Skeletal muscle satellite cell (primary cell): ENCODE measurements at regions not wholly inside any gene's neighbourhood (a gene's known extent, or its start where the extent isn't known, plus 50 kb on each side); places are given as distances from the start of the nearest gene placed in this dataset.

Source experiments
- H3K27me3 ChIP-seq: 2 replicates; pipeline ENCODE4 v1.7.0; 2013; ENCODE audit warnings: low read length; ENCODE audit not compliant: control insufficient read depth, insufficient read depth
- H3K36me3 ChIP-seq: 2 replicates; pipeline ENCODE4 v1.7.0; 2013; ENCODE audit warnings: mild to moderate bottlenecking, control low read depth, low read length; ENCODE audit not compliant: insufficient read depth
- H3K4me1 ChIP-seq: 2 replicates; pipeline ENCODE4 v1.7.0; 2013; ENCODE audit warnings: low read length; ENCODE audit not compliant: control insufficient read depth, insufficient read depth
- H3K4me2 ChIP-seq: 2 replicates; pipeline ENCODE4 v1.7.0; 2013; ENCODE audit warnings: mild to moderate bottlenecking, low read length
- H3K4me3 ChIP-seq: 2 replicates; pipeline ENCODE4 v1.7.0; 2013; ENCODE audit warnings: low read length
- H3K9ac ChIP-seq: 2 replicates; pipeline ENCODE4 v1.7.0; 2013; ENCODE audit warnings: mild to moderate bottlenecking, low read depth, low read length, moderate library complexity
- H3K9me3 ChIP-seq: replicated peaks from 2 replicates; pipeline ENCODE4 v1.7.0; 2013; ENCODE audit warnings: mild to moderate bottlenecking, control low read depth, low read length

DNA sequence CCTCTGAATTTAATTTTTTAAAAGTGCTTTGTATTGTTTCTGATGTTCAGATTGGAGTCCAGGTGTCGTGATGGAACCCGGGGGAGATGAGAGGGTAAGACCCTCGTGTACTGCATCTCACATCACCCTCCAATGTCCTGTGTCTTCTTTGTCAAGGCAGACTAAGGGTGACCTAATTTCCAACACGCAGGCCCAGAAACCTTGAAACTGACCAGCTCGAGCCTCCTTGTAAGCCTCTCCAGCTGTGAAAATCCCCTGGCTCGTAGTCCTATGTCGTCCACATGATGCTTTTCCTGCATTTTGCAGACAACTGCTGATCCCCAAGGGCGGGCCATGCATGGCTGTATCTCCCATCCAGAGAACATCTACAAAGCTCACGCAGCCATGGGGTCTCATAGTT lies 220.2 kb downstream of the ARHGAP12 start:
- H3K27me3 ChIP-seq, result no peaks in the 10 kb centered on the region
- no peak overlapping the region for H3K4me2 ChIP-seq
- no peaks in the 10 kb centered on the region for H3K36me3 ChIP-seq
- peaks cover 21% of the 10 kb centered on the region for H3K4me1 ChIP-seq
- H3K4me3 ChIP-seq, result no peak overlapping the region
- peaks cover 7% of the 10 kb centered on the region for H3K9me3 ChIP-seq
- H3K9ac ChIP-seq, result no peak overlapping the region

DNA sequence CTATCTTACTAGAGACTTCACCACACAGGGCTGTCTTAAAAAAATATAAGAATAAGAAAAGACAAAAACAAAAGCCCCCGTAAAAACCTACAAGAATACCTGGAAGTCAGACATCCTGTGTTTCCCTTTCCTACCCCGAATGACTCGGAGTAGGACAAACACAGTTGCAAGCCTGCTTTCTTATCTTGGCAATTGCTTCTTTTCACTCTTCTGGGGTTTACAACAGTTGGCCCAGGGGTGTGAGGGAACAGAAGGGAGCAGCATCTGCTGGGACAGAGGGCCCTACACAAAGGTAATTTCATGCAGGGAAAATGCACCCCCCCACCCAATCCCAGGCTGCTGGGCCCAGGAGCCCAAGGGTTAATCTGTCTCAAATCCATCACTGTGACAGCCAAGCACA lies 220.6 kb downstream of the ARHGAP12 start:
- peak overlapping the region; percentile 61 for H3K9ac ChIP-seq
- no peaks in the 10 kb centered on the region for H3K27me3 ChIP-seq
- no peaks in the 10 kb centered on the region for H3K36me3 ChIP-seq
- H3K4me3 ChIP-seq, result peak overlapping the region; percentile 21
- H3K4me2 ChIP-seq, result peak overlapping the region; percentile 72
- peaks cover 21% of the 10 kb centered on the region for H3K4me1 ChIP-seq
- peaks cover 7% of the 10 kb centered on the region for H3K9me3 ChIP-seq

GRCh38 chr10:31707093-31708039 lies 221.3 kb downstream of the ARHGAP12 start:
- Histone ChIP-seq H3K4me2 (peak overlapping the region; percentile 72), H3K4me1 (peaks cover 21% of the 10 kb centered on the region), H3K9ac (peak overlapping the region; percentile 61), H3K36me3 (no peaks in the 10 kb centered on the region), H3K9me3 (peaks cover 7% of the 10 kb centered on the region), H3K27me3 (no peaks in the 10 kb centered on the region), H3K4me3 (peak overlapping the region; percentile 21)

DNA sequence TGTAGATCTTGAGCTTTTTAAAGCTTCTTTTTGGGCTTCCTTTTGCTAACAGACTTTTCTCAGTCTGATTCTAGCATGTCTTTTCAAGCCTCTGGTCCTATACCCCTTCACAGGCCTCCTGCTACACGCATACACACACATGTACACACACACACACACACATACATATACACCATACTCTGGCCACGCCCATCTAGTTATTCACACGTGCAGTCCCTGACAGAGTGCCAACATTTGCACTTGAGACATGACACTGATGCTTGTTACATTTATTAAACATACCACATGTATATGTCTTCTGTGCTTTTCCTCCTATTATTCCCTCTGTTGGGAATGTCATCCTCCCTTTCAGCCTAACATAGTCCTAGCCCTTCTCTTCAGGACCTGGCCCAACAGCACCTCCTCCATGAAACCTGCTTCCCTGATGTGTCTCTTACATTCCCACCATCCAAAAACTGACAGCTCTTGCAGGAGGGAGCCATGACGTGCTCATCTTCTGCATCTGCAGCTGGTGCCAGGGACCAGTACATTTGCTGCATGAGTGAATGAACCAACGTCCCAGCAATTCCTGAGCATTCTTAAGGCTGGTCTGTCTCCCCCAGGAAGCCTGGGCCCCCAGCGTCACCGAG lies 222.1 kb downstream of the ARHGAP12 start:
- Histone ChIP-seq H3K4me1 (peaks cover 21% of the 10 kb centered on the region), H3K36me3 (no peaks in the 10 kb centered on the region), H3K9me3 (peaks cover 3% of the 10 kb centered on the region), H3K4me3 (no peak overlapping the region), H3K27me3 (no peaks in the 10 kb centered on the region), H3K4me2 (no peak overlapping the region), H3K9ac (no peak overlapping the region)

DNA sequence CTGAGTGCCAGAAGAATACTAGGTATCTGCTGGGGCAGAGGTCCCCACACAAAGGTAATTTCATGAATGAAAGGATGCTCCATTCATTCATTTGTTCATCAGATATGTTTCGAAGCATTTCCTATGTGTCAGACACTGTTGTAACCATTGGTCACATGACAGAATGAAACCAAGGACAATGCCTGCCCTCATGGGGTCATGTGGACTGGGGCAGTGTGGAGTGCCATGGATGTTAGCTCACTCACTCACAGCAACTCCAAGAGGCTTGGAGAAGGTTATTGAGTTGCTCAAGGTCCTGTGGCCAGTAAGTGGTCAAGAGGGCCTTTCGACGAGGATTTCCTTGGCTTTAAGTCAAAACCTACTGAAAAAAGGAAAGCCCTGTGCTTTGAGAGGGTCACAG lies 223.5 kb downstream of the ARHGAP12 start:
- no peak overlapping the region for H3K4me3 ChIP-seq
- peaks cover 26% of the 10 kb centered on the region for H3K4me1 ChIP-seq
- H3K36me3 ChIP-seq, result no peaks in the 10 kb centered on the region
- no peak overlapping the region for H3K9ac ChIP-seq
- H3K27me3 ChIP-seq, result no peaks in the 10 kb centered on the region
- no peaks in the 10 kb centered on the region for H3K9me3 ChIP-seq
- no peak overlapping the region for H3K4me2 ChIP-seq

- Histone ChIP-seq H3K4me2 (no peak overlapping the region), H3K4me1 (peaks cover 30% of the 10 kb centered on the region), H3K36me3 (no peaks in the 10 kb centered on the region), H3K9ac (no peak overlapping the region), H3K4me3 (no peak overlapping the region), H3K9me3 (no peaks in the 10 kb centered on the region), H3K27me3 (no peaks in the 10 kb centered on the region)
Observed at GRCh38 chr10:31704195-31704594, 224.4 kb downstream of the ARHGAP12 start.

DNA sequence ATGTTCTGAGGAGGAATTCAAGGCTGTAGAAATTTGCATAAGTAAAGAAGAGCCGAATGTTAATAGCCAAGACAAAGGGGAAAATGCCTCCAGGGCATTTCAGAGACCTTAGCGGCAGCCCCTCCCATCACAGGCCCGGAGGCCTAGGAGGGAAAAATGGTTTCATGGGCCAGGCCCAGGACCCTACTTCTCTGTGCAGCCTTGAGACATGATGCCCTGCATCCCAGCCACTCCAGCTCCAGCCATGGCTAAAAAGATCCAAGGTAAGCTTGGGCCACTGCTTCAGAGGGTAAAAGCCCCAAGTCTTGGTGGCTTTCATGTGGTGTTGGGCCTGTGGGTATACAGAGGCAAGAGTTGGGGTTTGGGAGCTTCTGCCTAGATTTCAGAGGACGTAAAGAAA lies 225.7 kb downstream of the ARHGAP12 start:
- no peak overlapping the region for H3K9ac ChIP-seq
- H3K4me3 ChIP-seq, result no peak overlapping the region
- H3K36me3 ChIP-seq, result no peaks in the 10 kb centered on the region
- H3K9me3 ChIP-seq, result no peaks in the 10 kb centered on the region
- peaks cover 33% of the 10 kb centered on the region for H3K4me1 ChIP-seq
- H3K4me2 ChIP-seq, result no peak overlapping the region
- no peaks in the 10 kb centered on the region for H3K27me3 ChIP-seq

- Histone ChIP-seq H3K4me3 (no peak overlapping the region), H3K9me3 (no peaks in the 10 kb centered on the region), H3K9ac (no peak overlapping the region), H3K4me2 (no peak overlapping the region), H3K4me1 (peaks cover 33% of the 10 kb centered on the region), H3K27me3 (no peaks in the 10 kb centered on the region), H3K36me3 (no peaks in the 10 kb centered on the region)
Observed at GRCh38 chr10:31702005-31702404, 226.6 kb downstream of the ARHGAP12 start.

GRCh38 chr10:31701546-31701945 lies 227.1 kb downstream of the ARHGAP12 start:
- no peak overlapping the region for H3K4me3 ChIP-seq
- no peaks in the 10 kb centered on the region for H3K36me3 ChIP-seq
- no peak overlapping the region for H3K9ac ChIP-seq
- no peaks in the 10 kb centered on the region for H3K9me3 ChIP-seq
- peaks cover 35% of the 10 kb centered on the region for H3K4me1 ChIP-seq
- no peaks in the 10 kb centered on the region for H3K27me3 ChIP-seq
- H3K4me2 ChIP-seq, result no peak overlapping the region

DNA sequence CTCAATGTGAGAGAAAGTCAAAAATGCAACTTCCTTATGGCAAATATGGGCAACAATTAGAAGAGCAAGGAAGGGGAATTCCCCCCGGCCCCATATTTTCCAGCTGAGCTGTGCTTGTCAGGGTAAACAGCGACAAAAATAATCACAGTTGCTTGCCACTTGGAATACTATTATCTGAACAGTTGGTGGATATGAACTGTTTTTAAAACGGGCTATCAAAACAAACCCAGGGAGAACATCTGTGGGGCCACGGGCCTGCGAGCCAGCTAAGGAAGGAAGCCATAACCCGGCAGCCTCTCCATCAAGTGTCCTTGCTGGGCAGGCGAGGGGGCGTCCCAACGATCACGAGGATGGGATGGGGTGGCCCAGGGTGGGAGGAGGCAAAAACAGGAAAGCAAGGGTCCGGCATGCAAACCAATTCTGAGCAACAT lies 228.4 kb downstream of the ARHGAP12 start:
- no peak overlapping the region for H3K9ac ChIP-seq
- no peaks in the 10 kb centered on the region for H3K9me3 ChIP-seq
- H3K36me3 ChIP-seq, result no peaks in the 10 kb centered on the region
- no peak overlapping the region for H3K4me3 ChIP-seq
- no peak overlapping the region for H3K4me2 ChIP-seq
- no peaks in the 10 kb centered on the region for H3K27me3 ChIP-seq
- H3K4me1 ChIP-seq, result peaks cover 35% of the 10 kb centered on the region

DNA sequence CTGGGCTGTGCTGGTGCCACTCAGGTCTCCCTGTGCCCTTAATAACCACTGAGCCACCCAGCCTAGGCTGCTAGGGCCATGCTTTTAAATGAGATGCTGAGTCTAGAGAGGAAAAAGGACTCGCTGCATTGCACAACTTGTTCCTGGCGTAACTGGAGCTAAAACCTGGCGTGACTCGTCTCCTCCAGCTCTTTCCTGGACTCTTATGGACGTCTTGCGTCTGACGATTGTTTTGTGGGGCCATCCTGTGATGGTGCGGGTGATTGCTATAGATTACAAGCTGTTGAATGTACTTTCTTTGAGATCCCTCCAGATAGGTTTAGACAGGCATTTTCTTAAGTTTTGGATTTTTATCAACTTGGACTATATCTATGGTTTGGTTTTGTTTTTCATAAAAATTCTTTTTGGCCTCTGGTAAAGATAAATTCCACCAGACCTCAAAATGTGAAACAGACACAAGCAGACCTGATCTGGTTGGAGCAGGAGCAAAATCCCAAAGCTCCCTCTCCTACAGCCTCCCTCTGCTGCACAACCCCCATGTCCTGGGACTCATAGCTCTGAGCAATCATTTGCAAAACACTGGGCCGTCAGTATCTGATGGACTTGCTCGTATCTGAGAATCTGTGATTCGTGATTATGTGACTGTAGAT lies 230.3 kb downstream of the ARHGAP12 start:
- H3K4me1 ChIP-seq, result peaks cover 35% of the 10 kb centered on the region
- H3K36me3 ChIP-seq, result no peaks in the 10 kb centered on the region
- no peaks in the 10 kb centered on the region for H3K27me3 ChIP-seq
- peak overlapping the region; percentile 46 for H3K4me3 ChIP-seq
- H3K9ac ChIP-seq, result peak overlapping the region; percentile 72
- peak overlapping the region; percentile 76 for H3K4me2 ChIP-seq
- no peaks in the 10 kb centered on the region for H3K9me3 ChIP-seq
